Psoas muscle (tissue), 7 donors: ENCODE measurements at regions not wholly inside any gene's neighbourhood (a gene's known extent, or its start where the extent isn't known, plus 50 kb on each side); places are given as distances from the start of the nearest gene placed in this dataset.

Experiments
- ATAC-seq, 4 donors: fragments of 200-7000 bp; cut with Tn5 transposase; one replicate each; pipeline ENCODE4 v1.9.1; 2020; ENCODE audit warnings: moderate library complexity in 3 of 4, mild to moderate bottlenecking in 2 of 4
- DNase-seq, 2 donors: peaks; one replicate each; pipeline ENCODE4 v3.0.0-alpha.2; 2020
- H3K27ac ChIP-seq: fragments of 200-600 bp; one replicate; pipeline ENCODE4 v1.8.0; 2022
- H3K27me3 ChIP-seq, 3 donors: fragments of 200-600 bp in 1 of 3; one replicate each; pipeline versions ENCODE4 v1.6.1 to v1.8.0; 2013 to 2022; ENCODE audit warnings: low read length in 2 of 3, mild to moderate bottlenecking in 2 of 3, moderate library complexity in 1 of 3; ENCODE audit not compliant: insufficient read depth in 3 of 3
- H3K36me3 ChIP-seq, 2 donors: fragments of 200-600 bp in 1 of 2; one replicate each; pipeline versions ENCODE4 v1.6.1 to v1.8.0; 2013 to 2022; ENCODE audit warnings: low read depth in 1 of 2, mild to moderate bottlenecking in 1 of 2, moderate library complexity in 1 of 2; ENCODE audit not compliant: insufficient read depth in 1 of 2
- H3K4me1 ChIP-seq: fragments of 200-600 bp; one replicate; pipeline ENCODE4 v1.8.0; 2022
- H3K4me3 ChIP-seq: fragments of 200-600 bp; one replicate; pipeline ENCODE4 v1.8.0; 2022; ENCODE audit warnings: mild to moderate bottlenecking
- H3K9me3 ChIP-seq: fragments of 200-600 bp; one replicate; pipeline ENCODE4 v1.8.0; 2022
- CTCF ChIP-seq: fragments of 200-600 bp; IDR thresholded peaks from one replicate; pipeline ENCODE4 v1.8.0; 2022; ENCODE audit warnings: antibody characterized with exemption
- WGBS, 3 donors: extraction: QIAGEN DNeasy Blood & Tissue Kit; methylation state at CpG; one replicate each; pipeline versions ENCODE4 v1.1.6 to v1.1.7; 2013; 5-methylcytosine and 5-hydroxymethylcytosine counted together
- intact Hi-C, 2 donors: fragments of 100-400 bp; cut with DNase I; formaldehyde crosslinking; loops; one replicate each; pipeline versions ENCODE4 v1.11.0 to v1.14.2; 2022
- donor health status: healthy with polysubstance abuse.
- donor health status: DM: no; HTN: no; CAD: no; lungs with moderate emphysema.
- donor health status: Bipolar disorder and iron deficiency.
- donor health status: healthy.
- donor health status: DM: yes; HTN: yes; CAD: no.
- donor health status: DM: no; HTN: no; CAD: no.
- donor health status: DM: yes; HTN: yes; CAD: no.

GRCh38 chrX:20803971-20804370 is 537.3 kb upstream of the RPS6KA3 start:
- H3K4me1 ChIP-seq = no peaks in the 10 kb centered on the region
- no peak overlapping the region for H3K4me3 ChIP-seq
- H3K36me3 ChIP-seq = no peaks in the 10 kb centered on the region
- intact Hi-C loops = no loop called here
- ATAC-seq = no peak
- 46 to 78% (median 63%) methylated on average over 1 of the region's 1 CpG for WGBS, 3 donors
- no peak for DNase-seq
- no peak overlapping the region for H3K27ac ChIP-seq
- no peak for TF ChIP-seq CTCF
- H3K27me3 ChIP-seq = no peaks in the 10 kb centered on the region
- no peaks in the 10 kb centered on the region for H3K9me3 ChIP-seq

DNA sequence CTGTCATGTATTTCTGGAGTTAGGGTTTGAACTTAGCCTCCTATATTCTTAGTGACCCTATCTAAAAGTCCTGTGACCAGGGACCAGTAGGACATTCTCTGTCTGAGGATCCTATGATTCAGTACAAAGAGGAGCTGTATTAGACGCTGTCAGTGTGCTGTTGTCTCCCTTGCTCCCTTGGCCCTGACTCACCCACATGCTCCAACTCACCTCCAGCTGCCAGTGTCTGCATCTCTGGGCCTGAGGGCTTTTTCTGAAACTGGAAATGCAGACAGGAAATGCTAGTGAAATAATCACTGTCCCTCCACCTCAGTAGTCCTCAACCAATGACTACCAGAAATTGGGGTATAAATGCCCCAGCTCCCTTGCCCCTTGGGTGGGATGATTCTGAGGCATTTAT is 535.3 kb upstream of the RPS6KA3 start:
- Histone ChIP-seq H3K4me3 (no peak overlapping the region), H3K4me1 (no peaks in the 10 kb centered on the region), H3K27me3 (no peaks in the 10 kb centered on the region), H3K36me3 (no peaks in the 10 kb centered on the region), H3K27ac (no peak overlapping the region), H3K9me3 (no peaks in the 10 kb centered on the region)
- DNase-seq (no peak), ATAC-seq (no peak)
- intact Hi-C loops = no loop called here
- TF ChIP-seq CTCF = no peak
- WGBS, 3 donors = 79 to 94% (median 88%) methylated on average over 1 of the region's 1 CpG

GRCh38 chrX:20796450-20796849 is 529.7 kb upstream of the RPS6KA3 start:
- Histone ChIP-seq H3K27me3 (no peaks in the 10 kb centered on the region), H3K9me3 (no peaks in the 10 kb centered on the region), H3K36me3 (no peaks in the 10 kb centered on the region), H3K4me1 (no peaks in the 10 kb centered on the region), H3K4me3 (no peak overlapping the region), H3K27ac (no peak overlapping the region)
- no peak for TF ChIP-seq CTCF
- intact Hi-C loops = no loop called here
- no peak for DNase-seq
- 58 to 73% (median 72%) methylated on average over 2 of the region's 2 CpGs for WGBS, 3 donors
- ATAC-seq = no peak

DNA sequence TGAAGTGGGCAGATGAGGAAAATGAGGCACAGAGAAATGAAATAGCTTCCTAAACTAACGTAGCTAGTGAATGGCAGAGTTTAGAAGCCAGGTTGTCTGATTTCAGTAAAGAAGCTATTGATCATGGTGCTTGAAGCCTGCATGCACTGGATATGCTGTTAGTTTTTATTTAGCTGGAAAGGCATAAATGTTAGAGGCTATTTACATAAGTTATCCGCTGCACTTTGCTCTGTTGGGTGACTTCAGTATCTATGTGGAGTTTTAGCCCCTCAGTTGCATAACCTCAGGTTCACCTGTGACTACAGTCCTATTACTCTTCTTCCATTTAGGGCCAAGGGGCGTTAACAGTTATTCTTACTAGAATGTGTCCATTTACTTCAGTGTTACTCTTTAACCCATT is 522.4 kb upstream of the RPS6KA3 start:
- Histone ChIP-seq H3K27me3 (no peaks in the 10 kb centered on the region), H3K9me3 (no peaks in the 10 kb centered on the region), H3K4me3 (no peak overlapping the region), H3K27ac (no peak overlapping the region), H3K36me3 (no peaks in the 10 kb centered on the region), H3K4me1 (no peaks in the 10 kb centered on the region)
- intact Hi-C loops = loop anchor here in 1 of 2 donors (10.0 kb wide), 1 partner anchor 964 kb away; no protein-coding TSS in a partner anchor
- DNase-seq = no peak
- ATAC-seq = no peak
- no peak for TF ChIP-seq CTCF
- 57 to 87% (median 78%) methylated on average over 3 of the region's 3 CpGs for WGBS, 3 donors

GRCh38 chrX:20767346-20767745 is 500.6 kb upstream of the RPS6KA3 start:
- Histone ChIP-seq H3K9me3 (peaks cover 12% of the 10 kb centered on the region), H3K27me3 (no peaks in the 10 kb centered on the region), H3K27ac (no peak overlapping the region), H3K36me3 (no peaks in the 10 kb centered on the region), H3K4me3 (no peak overlapping the region), H3K4me1 (no peaks in the 10 kb centered on the region)
- intact Hi-C loops = no loop called here
- DNase-seq (no peak), ATAC-seq (no peak)
- WGBS, 3 donors = 50 to 68% (median 67%) methylated on average over 2 of the region's 2 CpGs
- TF ChIP-seq CTCF = no peak
